GM10248 (cell line): ENCODE measurements at regions not wholly inside any gene's neighbourhood (a gene's known extent, or its start where the extent isn't known, plus 50 kb on each side); places are given as distances from the start of the nearest gene placed in this dataset.

ENCODE experiments used
- CTCF ChIA-PET: fragments of 300-600 bp; sonication (Branson Sonifier 250); formaldehyde crosslinking; extraction: SDS; loops from one replicate; lab custom pipeline; 2021; ENCODE audit warnings: antibody characterized with exemption; lab: Yijun Ruan, JAX
- POLR2A ChIA-PET: fragments of 350-650 bp; sonication (Branson Sonifier 250); formaldehyde crosslinking; extraction: SDS; loops from one replicate; lab custom pipeline; 2020; ENCODE audit warnings: antibody characterized with exemption; lab: Yijun Ruan, JAX
- DNase-seq: peaks from one replicate; pipeline ENCODE4 v3.0.0; 2012; ENCODE audit errors: extremely low spot score
- TF ChIP-seq, protein P1 (sequence below): IDR thresholded peaks from 2 replicates; pipeline ENCODE4 v1.5.1; 2012; ENCODE audit warnings: mild to moderate bottlenecking, low read depth; ENCODE audit errors: extremely low read depth, missing control alignments, control extremely low read depth

DNA sequence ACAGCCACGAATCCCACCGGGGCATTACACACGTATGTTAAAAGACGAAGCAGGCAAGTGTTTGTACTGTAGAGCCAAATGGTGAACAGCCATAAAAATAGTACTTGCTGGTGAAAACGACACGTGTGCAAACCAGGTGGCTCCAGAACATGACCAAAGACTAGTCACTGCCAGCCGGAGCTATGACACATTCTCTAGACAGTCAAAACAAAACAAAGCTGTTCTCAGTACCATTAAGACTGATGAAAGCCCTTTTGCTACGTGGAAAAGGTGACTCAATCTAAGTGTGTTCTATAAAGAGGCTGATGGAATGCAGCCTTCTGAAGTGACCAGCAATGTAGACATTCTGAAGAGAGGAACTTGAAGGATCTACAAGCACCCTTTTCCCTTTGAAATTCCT is 367.7 kb upstream of the NETO1 start:
- peak; percentile 50 for DNase-seq
- CTCF ChIA-PET = interaction anchor here (1.3 kb wide), 1 partner anchor 23 kb away, joined by 4 read pairs; no protein-coding TSS in a partner anchor
- POLR2A ChIA-PET = no interaction called here
- TF ChIP-seq, protein P1, sequence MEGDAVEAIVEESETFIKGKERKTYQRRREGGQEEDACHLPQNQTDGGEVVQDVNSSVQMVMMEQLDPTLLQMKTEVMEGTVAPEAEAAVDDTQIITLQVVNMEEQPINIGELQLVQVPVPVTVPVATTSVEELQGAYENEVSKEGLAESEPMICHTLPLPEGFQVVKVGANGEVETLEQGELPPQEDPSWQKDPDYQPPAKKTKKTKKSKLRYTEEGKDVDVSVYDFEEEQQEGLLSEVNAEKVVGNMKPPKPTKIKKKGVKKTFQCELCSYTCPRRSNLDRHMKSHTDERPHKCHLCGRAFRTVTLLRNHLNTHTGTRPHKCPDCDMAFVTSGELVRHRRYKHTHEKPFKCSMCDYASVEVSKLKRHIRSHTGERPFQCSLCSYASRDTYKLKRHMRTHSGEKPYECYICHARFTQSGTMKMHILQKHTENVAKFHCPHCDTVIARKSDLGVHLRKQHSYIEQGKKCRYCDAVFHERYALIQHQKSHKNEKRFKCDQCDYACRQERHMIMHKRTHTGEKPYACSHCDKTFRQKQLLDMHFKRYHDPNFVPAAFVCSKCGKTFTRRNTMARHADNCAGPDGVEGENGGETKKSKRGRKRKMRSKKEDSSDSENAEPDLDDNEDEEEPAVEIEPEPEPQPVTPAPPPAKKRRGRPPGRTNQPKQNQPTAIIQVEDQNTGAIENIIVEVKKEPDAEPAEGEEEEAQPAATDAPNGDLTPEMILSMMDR = no peak

GRCh38 chr18:73232933-73233332 is 365.1 kb upstream of the NETO1 start:
- TF ChIP-seq, protein P1 = no peak
- CTCF ChIA-PET = no interaction called here
- POLR2A ChIA-PET = no interaction called here
- peak; percentile 13 for DNase-seq

- TF ChIP-seq, protein P1 = no peak
- ChIA-PET CTCF (interaction anchor here (1.2 kb wide), 1 partner anchor 10 kb away, joined by 3 read pairs; no protein-coding TSS in a partner anchor), POLR2A (no interaction called here)
- DNase-seq = no peak
These were observed 352.9 kb upstream of the NETO1 start for GRCh38 chr18:73220663-73221062.

DNA sequence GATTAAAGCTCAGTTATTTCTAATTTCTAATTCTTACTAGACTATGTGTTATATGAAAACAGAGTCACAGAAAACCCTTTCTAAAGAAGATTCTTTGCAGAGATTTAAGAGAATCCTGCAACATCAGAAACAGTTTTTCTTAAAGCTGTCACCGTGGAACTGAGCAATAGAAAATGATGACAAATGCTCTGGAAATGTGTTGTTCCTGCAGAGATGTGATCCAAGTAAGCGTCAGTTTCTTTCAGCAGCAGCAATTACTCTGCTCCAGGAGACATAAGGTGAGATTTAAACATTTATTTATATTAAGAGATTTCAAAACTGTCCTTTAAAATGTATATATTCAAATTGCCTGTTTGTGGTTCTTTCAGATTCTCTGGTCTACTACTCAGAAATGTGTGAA is 350.5 kb upstream of the NETO1 start:
- POLR2A ChIA-PET = no interaction called here
- no peak for DNase-seq
- CTCF ChIA-PET = interaction anchor here (1.3 to 1.9 kb wide), 3 partner anchors 10 to 23 kb away, joined by 4 read pairs; no protein-coding TSS in a partner anchor
- TF ChIP-seq, protein P1 = no peak

DNA sequence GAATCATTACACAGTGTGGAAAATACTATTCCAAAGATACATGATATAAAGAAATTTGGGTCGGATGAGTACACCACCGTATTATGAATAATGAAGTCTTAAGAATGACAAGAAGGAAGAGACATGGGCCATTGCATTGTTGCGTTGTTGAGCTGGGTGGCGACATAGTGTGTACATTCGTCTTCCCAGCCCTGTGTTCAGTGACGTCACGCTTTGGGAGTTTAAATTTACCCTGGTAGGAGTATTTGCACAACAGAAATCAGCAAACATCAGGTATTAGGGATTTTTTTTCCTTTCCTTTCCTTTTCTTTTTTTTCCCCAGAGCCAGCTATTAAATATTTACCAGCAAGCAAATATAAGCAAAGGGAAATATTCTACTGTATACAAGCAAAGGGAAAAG is 347.2 kb upstream of the NETO1 start:
- no peak for DNase-seq
- ChIA-PET CTCF (interaction anchor here (0.6 kb wide), 1 partner anchor 9 kb away, joined by 3 read pairs; no protein-coding TSS in a partner anchor), POLR2A (no interaction called here)
- TF ChIP-seq, protein P1 = no peak

DNA sequence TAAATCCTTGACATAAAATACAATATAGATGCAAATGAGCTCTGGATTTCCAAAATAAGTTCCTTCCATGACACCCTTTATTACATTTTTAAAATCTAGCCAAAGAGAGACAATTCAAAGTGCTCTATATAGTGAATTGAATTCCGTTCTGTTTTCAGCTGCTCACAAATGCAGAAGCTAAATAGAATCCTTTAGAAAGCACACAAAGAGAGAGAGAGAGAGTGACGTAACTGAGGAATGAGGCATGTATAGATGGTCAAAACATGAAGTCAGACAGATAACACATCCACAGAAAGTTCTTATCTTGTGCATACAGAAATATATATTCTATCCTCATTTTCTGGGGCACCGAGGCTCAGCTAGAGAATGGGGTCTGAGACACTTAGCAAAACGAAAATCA is 344.7 kb upstream of the NETO1 start:
- DNase-seq = no peak
- TF ChIP-seq, protein P1 = no peak
- POLR2A ChIA-PET = no interaction called here
- CTCF ChIA-PET = no interaction called here
